Dermis microvascular lymphatic vessel endothelial cell (primary cell): ENCODE measurements at regions not wholly inside any gene's neighbourhood (a gene's known extent, or its start where the extent isn't known, plus 50 kb on each side); places are given as distances from the start of the nearest gene placed in this dataset.

Experiments
- DNase-seq, 2 donors: peaks; one replicate each; pipeline versions ENCODE4 v3.0.0 to v3.0.0-alpha.2; 2010; ENCODE audit warnings: low read depth in 2 of 2

GRCh38 chr6:81819767-81820166 lies 67.3 kb upstream of the TENT5A start:
- DNase-seq = no peak

DNA sequence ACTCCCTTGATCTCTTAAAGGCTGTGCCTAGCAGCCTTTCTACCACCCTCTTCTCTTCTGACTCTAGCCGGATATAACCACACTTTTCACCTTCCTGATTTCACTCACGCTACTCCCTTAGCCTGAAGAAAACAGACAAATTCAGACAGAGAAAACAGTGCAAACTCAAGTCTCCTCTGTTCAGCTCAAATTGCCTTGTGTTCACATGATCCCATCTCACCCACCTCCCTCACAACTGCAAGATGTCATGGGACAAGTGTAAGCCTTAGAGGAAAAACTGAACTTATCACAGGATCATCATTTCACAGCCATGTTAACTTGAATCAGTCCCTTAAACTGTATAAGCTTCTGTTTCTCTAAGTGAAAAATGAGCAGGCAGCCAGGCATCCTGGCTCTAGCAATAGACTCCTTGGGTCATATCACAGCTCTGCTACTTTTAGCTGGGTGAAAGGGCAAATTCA lies 66.5 kb upstream of the TENT5A start:
- DNase-seq = no peak

DNA sequence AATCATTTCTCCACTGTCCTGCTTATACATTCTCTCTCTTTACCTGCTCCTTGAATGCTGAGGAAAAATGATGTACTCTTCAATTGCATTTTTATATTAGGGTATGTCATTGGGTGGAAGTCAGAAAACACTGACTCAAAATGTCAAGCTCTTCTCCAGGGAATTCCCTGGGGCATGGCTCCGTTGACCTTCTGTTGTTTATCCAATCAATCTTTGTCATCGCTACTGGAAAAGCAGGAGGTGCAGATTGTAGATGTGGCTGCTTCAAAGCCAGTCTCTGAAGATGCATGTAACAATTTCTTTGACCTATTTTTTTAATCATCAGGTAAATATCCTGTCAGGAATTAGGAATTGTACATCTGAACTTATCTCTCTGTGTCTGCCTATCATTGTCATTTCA lies 63.9 kb upstream of the TENT5A start:
- peak in 1 of 2 donors; percentile 15 for DNase-seq

DNA sequence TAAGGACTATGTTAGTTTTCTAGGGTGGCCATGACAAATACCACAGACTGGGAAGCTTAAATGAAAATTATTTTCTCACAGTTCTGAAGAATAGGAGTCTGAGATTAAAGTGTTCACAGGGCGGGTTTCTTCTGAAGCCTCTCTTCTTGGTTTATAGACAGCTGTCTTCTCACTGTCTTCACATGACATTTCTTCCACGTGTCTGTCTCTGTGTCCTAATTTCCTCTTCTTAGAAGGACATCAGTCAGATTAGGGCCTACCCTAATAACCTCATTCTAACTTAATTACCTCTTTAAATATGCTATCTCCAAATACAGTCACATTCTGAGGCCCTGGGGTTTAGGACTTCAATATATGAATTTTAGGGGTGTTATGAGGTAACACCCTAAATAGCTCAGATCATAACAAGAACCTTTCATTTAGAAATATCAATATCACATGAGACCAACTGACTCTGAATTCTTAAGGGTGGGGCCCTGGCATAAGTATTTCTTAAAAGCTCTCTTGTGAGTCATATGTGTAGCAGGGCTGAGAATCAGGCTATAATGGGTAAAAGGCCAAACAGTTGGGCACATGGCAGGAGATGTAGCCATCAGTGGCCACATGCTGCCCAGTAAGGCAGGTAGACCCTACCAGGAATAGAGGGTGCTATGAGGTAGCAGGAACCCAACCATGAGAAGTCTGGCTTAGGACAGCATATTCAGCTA lies 62.0 kb upstream of the TENT5A start:
- no peak for DNase-seq

- DNase-seq = no peak
Measured at GRCh38 chr6:81813305-81813704, 60.8 kb upstream of the TENT5A start.

DNA sequence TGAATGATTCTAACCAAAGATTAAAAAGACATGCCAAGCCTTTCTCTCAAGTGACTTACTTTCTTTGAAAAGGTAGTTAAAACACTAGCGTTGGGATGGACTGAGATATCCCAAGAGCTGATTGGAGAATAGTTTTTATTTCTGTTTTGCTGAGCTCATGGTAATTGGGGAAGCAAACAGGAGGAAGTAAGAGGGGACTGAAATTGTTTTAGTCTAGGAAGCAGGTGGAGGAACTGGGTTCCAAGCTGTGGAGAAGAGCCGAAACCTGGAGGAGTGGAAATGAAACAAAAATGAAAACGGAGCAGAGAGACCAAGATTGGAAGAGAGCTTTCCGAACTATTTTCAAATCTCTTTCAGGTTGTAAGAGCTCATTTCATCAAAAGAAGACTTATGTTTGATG lies 59.9 kb upstream of the TENT5A start:
- DNase-seq = no peak

GRCh38 chr6:81808851-81809570 lies 56.5 kb upstream of the TENT5A start:
- DNase-seq = peak; percentile 51 to 85

DNA sequence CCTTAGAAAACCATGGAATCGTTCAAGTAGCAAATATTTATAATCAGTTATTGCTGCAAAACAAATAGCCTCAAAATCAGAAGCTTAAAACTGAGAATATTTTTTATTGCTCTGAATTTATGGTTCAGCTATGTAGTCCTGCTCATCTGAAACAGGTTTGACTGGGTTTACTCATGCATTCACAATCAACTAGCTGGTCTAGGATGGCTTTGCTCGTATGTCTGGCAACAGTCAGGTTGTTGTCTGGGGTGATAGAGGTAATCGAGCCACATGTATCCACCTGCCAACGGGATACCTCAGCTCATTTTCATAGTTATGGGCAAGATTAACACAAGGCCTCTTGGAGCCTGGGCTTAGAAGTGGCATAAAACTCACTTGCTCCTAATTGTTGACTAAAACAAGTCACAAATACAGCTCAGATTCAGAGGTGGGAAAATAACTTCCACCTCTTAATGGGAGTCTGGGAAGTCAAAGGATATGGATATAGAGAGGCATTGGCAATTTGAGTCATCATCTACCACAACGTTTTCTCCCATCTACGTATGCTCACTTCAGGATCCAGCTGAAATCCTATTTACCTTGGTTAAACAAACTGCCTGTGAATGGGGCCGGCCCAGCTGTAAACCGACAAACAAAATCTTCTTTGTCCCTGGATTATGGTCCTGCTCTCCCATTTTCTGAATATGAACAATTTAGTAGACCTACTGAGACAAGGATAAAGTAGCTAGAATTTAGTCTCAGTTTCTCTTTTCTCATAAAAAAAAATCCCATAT lies 54.5 kb upstream of the TENT5A start:
- DNase-seq = no peak

DNA sequence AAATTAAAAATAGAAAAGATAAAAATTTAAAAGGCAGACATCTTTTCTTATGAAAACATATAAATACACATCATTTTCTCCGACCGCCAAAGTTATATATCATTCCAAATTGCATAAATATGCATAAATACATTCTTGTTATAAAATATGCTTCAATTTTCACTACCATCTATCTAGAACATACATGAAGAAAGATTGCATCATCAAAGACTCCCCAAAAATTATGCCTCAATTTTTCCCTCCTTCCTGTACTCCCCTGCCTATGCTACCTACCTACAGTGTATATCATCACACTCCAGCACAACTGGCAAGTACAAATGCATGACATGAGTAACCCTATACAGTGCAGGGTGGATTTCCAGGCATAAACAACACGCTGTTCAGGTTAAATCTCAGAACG lies 49.9 kb upstream of the TENT5A start:
- no peak for DNase-seq
